ENCODE measurements at regions not wholly inside any gene's neighbourhood (a gene's known extent, or its start where the extent isn't known, plus 50 kb on each side); places are given as distances from the start of the nearest gene placed in this dataset.

- no peak for TF ChIP-seq CTCF (conservative IDR thresholded peaks at IDR 0.05 in 1 of 2, IDR thresholded peaks at IDR 0.05 in 1 of 2; ENCODE audit: low read depth in 1 of 2, low read length in 2 of 2)
- TF ChIP-seq EZH2 (IDR thresholded peaks at IDR 0.05; ENCODE audit: low read length, missing control alignments) = no peak
These were observed 525.0 kb upstream of the SEMA3D start for GRCh38 chr7:85711894-85712293.
